Activated CD4-positive, CD25-positive, alpha-beta regulatory T cell treated with anti-CD3 and anti-CD28 coated beads, Interleukin-2, amount 50 U/mL, for 24 hours (primary cell): ENCODE measurements at regions not wholly inside any gene's neighbourhood (a gene's known extent, or its start where the extent isn't known, plus 50 kb on each side); places are given as distances from the start of the nearest gene placed in this dataset.

Experiments used
- ATAC-seq, 2 donors: fragments of 150-1000 bp; cut with Tn5 transposase; one replicate each; pipeline ENCODE4 v1.10.0; 2021; ENCODE audit warnings: mild to moderate bottlenecking in 1 of 2, moderate library complexity in 1 of 2

GRCh38 chr15:98146031-98146820, 185.7 kb downstream of the ARRDC4 start:
- ATAC-seq: no peak

- ATAC-seq: no peak
These were observed 186.9 kb downstream of the ARRDC4 start for GRCh38 chr15:98147415-98147814.

GRCh38 chr15:98150084-98150483, 189.6 kb downstream of the ARRDC4 start:
- ATAC-seq: no peak

- ATAC-seq: no peak
These were observed 190.0 kb downstream of the ARRDC4 start for GRCh38 chr15:98150536-98150935.

GRCh38 chr15:98151096-98151495, 190.6 kb downstream of the ARRDC4 start:
- ATAC-seq: no peak

- no peak for ATAC-seq
These were observed 191.7 kb downstream of the ARRDC4 start for GRCh38 chr15:98152156-98152555.

GRCh38 chr15:98154863-98155262, 194.4 kb downstream of the ARRDC4 start:
- no peak for ATAC-seq

- no peak for ATAC-seq
These were observed 194.9 kb downstream of the ARRDC4 start for GRCh38 chr15:98155356-98155755.

GRCh38 chr15:98160236-98160635, 199.7 kb downstream of the ARRDC4 start:
- ATAC-seq: peak in 1 of 2 donors; percentile 63

GRCh38 chr15:98163319-98164045, 203.0 kb downstream of the ARRDC4 start:
- ATAC-seq: no peak

- no peak for ATAC-seq
These were observed 204.1 kb downstream of the ARRDC4 start for GRCh38 chr15:98164571-98164970.

- ATAC-seq: no peak
These were observed 204.5 kb downstream of the ARRDC4 start for GRCh38 chr15:98164986-98165385.

GRCh38 chr15:98167722-98168268, 207.3 kb downstream of the ARRDC4 start:
- no peak for ATAC-seq

GRCh38 chr15:98169551-98169950, 209.0 kb downstream of the ARRDC4 start:
- no peak for ATAC-seq

- ATAC-seq: no peak
These were observed 213.8 kb downstream of the ARRDC4 start for GRCh38 chr15:98174286-98174685.

GRCh38 chr15:98174841-98175240, 214.3 kb downstream of the ARRDC4 start:
- ATAC-seq: no peak

GRCh38 chr15:98177966-98178592, 217.6 kb downstream of the ARRDC4 start:
- no peak for ATAC-seq

GRCh38 chr15:98178861-98179260, 218.4 kb downstream of the ARRDC4 start:
- no peak for ATAC-seq

- ATAC-seq: no peak
These were observed 227.0 kb downstream of the ARRDC4 start for GRCh38 chr15:98187549-98187948.

- no peak for ATAC-seq
These were observed 230.4 kb downstream of the ARRDC4 start for GRCh38 chr15:98190914-98191313.

- ATAC-seq: no peak
These were observed 235.3 kb downstream of the ARRDC4 start for GRCh38 chr15:98195796-98196195.

- ATAC-seq: no peak
These were observed 235.9 kb downstream of the ARRDC4 start for GRCh38 chr15:98196371-98196770.

- ATAC-seq: no peak
These were observed 241.8 kb downstream of the ARRDC4 start for GRCh38 chr15:98202256-98202655.
